ENCODE measurements at regions not wholly inside any gene's neighbourhood (a gene's known extent, or its start where the extent isn't known, plus 50 kb on each side); places are given as distances from the start of the nearest gene placed in this dataset.

- no peak for DNase-seq (ENCODE audit: low read depth in 2 of 2)
Observed at GRCh38 chr5:7012057-7012456, 298.8 kb downstream of the TENT4A start.

GRCh38 chr5:7014611-7015010 lies 301.4 kb downstream of the TENT4A start:
- no peak for DNase-seq (ENCODE audit: low read depth in 2 of 2)

- DNase-seq (ENCODE audit: low read depth in 2 of 2) = no peak
Observed at GRCh38 chr5:7015586-7016256, 302.5 kb downstream of the TENT4A start.

GRCh38 chr5:7016999-7017747 lies 303.9 kb downstream of the TENT4A start:
- no peak for DNase-seq (ENCODE audit: low read depth in 2 of 2)

- DNase-seq (ENCODE audit: low read depth in 2 of 2) = no peak
Observed at GRCh38 chr5:7018198-7018597, 305.0 kb downstream of the TENT4A start.

- no peak for DNase-seq (ENCODE audit: low read depth in 2 of 2)
Observed at GRCh38 chr5:7018601-7019000, 305.4 kb downstream of the TENT4A start.

- no peak for DNase-seq (ENCODE audit: low read depth in 2 of 2)
Observed at GRCh38 chr5:7036192-7036835, 323.1 kb downstream of the TENT4A start.

GRCh38 chr5:7039074-7039473 lies 325.8 kb downstream of the TENT4A start:
- DNase-seq (ENCODE audit: low read depth in 2 of 2) = no peak

GRCh38 chr5:7040111-7040510 lies 326.9 kb downstream of the TENT4A start:
- no peak for DNase-seq (ENCODE audit: low read depth in 2 of 2)

GRCh38 chr5:7043797-7044196 lies 330.6 kb downstream of the TENT4A start:
- no peak for DNase-seq (ENCODE audit: low read depth in 2 of 2)

- no peak for DNase-seq (ENCODE audit: low read depth in 2 of 2)
Observed at GRCh38 chr5:7047511-7048261, 334.5 kb downstream of the TENT4A start.

- no peak for DNase-seq (ENCODE audit: low read depth in 2 of 2)
Observed at GRCh38 chr5:7050986-7051385, 337.8 kb downstream of the TENT4A start.

GRCh38 chr5:7053125-7053524 lies 339.9 kb downstream of the TENT4A start:
- no peak for DNase-seq (ENCODE audit: low read depth in 2 of 2)

- no peak for DNase-seq (ENCODE audit: low read depth in 2 of 2)
Observed at GRCh38 chr5:7053528-7054209, 340.4 kb downstream of the TENT4A start.

GRCh38 chr5:7066471-7067235 lies 329.3 kb upstream of the ADCY2 start:
- DNase-seq (ENCODE audit: low read depth in 2 of 2) = no peak

GRCh38 chr5:7068156-7068555 lies 327.8 kb upstream of the ADCY2 start:
- DNase-seq (ENCODE audit: low read depth in 2 of 2) = no peak

GRCh38 chr5:7068899-7069298 lies 327.0 kb upstream of the ADCY2 start:
- no peak for DNase-seq (ENCODE audit: low read depth in 2 of 2)

- no peak for DNase-seq (ENCODE audit: low read depth in 2 of 2)
Observed at GRCh38 chr5:7072188-7072587, 323.8 kb upstream of the ADCY2 start.

- DNase-seq (ENCODE audit: low read depth in 2 of 2) = no peak
Observed at GRCh38 chr5:7073666-7074065, 322.3 kb upstream of the ADCY2 start.

- no peak for DNase-seq (ENCODE audit: low read depth in 2 of 2)
Observed at GRCh38 chr5:7074176-7074575, 321.8 kb upstream of the ADCY2 start.

- DNase-seq (ENCODE audit: low read depth in 2 of 2) = no peak
Observed at GRCh38 chr5:7075470-7075869, 320.5 kb upstream of the ADCY2 start.

Measured in activated CD8-positive, alpha-beta memory T cell treated with anti-CD3 and anti-CD28 coated beads for 4 hours (primary cell).